Upper lobe of left lung (tissue), 4 donors: ENCODE measurements at regions not wholly inside any gene's neighbourhood (a gene's known extent, or its start where the extent isn't known, plus 50 kb on each side); places are given as distances from the start of the nearest gene placed in this dataset.

Experiments used
- EP300 ChIP-seq, 4 donors: sonication (generic); formaldehyde crosslinking; IDR thresholded peaks; one replicate each; pipeline ENCODE4 v1.5.1; 2017; ENCODE audit warnings: antibody characterized with exemption in 4 of 4, control low read depth in 2 of 4
- POLR2A ChIP-seq, 4 donors: fragments of 450-650 bp; IDR thresholded peaks; one replicate each; pipeline ENCODE4 v1.5.1; 2016 to 2017; ENCODE audit warnings: antibody characterized with exemption in 4 of 4, mild to moderate bottlenecking in 2 of 4
- POLR2AphosphoS5 ChIP-seq, 2 donors: sonication (generic); formaldehyde crosslinking; IDR thresholded peaks; one replicate each; pipeline ENCODE4 v1.5.1; 2017; ENCODE audit warnings: antibody characterized with exemption in 2 of 2
- TF ChIP-seq, protein P1 (sequence below), 6 experiments: fragments of 450-650 bp in 4 of 6; fragments of 200-600 bp in 2 of 6; sonication (generic) in 2 of 6; IDR thresholded peaks; one replicate each; pipeline ENCODE4 v1.5.1; 2016 to 2019; ENCODE audit warnings: antibody characterized with exemption in 6 of 6

DNA sequence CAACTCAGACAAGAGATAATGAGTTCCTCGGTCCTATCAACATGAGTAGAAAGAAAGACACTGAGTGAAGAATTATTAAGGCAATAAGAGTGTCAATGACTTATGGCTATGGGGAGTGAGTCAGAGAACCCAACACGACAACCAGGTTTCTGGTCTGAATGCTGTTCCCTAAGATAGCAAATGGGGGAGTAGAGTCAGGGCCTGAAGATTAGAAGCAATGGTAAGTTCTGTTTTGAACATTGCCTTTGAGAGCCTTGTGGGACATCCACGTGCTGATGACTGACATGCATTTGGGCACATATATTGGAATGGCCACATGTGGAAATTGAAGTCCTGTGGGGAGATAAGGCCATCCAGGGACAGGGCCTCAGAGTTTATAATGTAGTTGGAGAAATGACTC is 254.4 kb upstream of the TCF21 start:
- TF ChIP-seq, protein P1, sequence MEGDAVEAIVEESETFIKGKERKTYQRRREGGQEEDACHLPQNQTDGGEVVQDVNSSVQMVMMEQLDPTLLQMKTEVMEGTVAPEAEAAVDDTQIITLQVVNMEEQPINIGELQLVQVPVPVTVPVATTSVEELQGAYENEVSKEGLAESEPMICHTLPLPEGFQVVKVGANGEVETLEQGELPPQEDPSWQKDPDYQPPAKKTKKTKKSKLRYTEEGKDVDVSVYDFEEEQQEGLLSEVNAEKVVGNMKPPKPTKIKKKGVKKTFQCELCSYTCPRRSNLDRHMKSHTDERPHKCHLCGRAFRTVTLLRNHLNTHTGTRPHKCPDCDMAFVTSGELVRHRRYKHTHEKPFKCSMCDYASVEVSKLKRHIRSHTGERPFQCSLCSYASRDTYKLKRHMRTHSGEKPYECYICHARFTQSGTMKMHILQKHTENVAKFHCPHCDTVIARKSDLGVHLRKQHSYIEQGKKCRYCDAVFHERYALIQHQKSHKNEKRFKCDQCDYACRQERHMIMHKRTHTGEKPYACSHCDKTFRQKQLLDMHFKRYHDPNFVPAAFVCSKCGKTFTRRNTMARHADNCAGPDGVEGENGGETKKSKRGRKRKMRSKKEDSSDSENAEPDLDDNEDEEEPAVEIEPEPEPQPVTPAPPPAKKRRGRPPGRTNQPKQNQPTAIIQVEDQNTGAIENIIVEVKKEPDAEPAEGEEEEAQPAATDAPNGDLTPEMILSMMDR (IDR thresholded peaks at IDR 0.05), result no peak
- TF ChIP-seq POLR2AphosphoS5 (IDR thresholded peaks at IDR 0.05), result no peak
- TF ChIP-seq EP300 (IDR thresholded peaks at IDR 0.05), result no peak
- TF ChIP-seq POLR2A (IDR thresholded peaks at IDR 0.05), result no peak
